Superior temporal gyrus (tissue), 1 donor: ENCODE measurements at regions not wholly inside any gene's neighbourhood (a gene's known extent, or its start where the extent isn't known, plus 50 kb on each side); places are given as distances from the start of the nearest gene placed in this dataset.
"Not testable (repeated sequence)": the region's sequence is repeated elsewhere in the genome, so short reads cannot be mapped to it uniquely, and the experiment has no call there.

Source experiments
- DNase-seq: peaks from one replicate; pipeline ENCODE4 v3.0.0-alpha.2; 2016; ENCODE audit errors: extremely low spot score

- no peak for DNase-seq
Measured at GRCh38 chr17:37829592-37830123, 84.8 kb upstream of the HNF1B start.

- DNase-seq = no peak
Measured at GRCh38 chr17:37828651-37829124, 83.8 kb upstream of the HNF1B start.

DNA sequence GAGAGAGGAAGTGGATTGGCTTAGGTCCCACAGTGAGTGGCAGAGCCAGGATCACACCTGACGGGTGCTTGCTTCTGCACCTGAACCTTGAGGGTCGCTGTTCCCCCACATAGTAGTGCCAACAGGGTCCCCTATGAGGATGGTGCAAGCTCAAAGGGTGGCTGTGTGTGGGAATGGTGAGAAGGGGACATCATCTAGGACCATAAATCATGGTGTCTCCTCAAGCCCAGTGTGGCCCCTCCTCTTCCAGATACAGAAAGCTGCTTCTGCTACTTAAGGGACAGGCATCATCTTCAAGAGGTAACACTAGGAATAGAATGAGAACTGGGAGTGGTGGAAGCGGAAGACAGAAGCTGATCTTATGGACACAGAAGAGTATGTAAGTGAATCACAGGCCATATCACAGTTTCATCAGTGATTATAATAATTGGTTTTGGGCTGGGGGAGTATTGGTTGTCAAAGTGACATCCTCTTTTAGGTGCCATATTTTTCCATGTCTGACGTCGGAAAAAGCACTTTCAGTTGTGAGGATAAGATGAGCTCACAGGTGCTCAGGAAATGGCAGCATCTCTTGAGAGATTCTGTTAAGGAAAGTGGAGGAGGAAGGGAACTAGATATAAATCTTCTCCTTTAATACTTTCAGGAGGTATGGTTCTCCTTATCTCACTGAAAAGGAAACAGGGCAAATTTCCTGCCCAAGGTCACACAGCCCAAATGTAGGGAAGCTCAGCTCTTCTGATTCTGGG is 83.2 kb upstream of the HNF1B start:
- no peak for DNase-seq

GRCh38 chr17:37826497-37827430 is 81.9 kb upstream of the HNF1B start:
- DNase-seq = no peak

- no peak for DNase-seq
Measured at GRCh38 chr17:37825851-37826250, 81.0 kb upstream of the HNF1B start.

- no peak for DNase-seq
Measured at GRCh38 chr17:37824534-37825485, 80.0 kb upstream of the HNF1B start.

- DNase-seq = no peak
Measured at GRCh38 chr17:37823996-37824395, 79.1 kb upstream of the HNF1B start.

DNA sequence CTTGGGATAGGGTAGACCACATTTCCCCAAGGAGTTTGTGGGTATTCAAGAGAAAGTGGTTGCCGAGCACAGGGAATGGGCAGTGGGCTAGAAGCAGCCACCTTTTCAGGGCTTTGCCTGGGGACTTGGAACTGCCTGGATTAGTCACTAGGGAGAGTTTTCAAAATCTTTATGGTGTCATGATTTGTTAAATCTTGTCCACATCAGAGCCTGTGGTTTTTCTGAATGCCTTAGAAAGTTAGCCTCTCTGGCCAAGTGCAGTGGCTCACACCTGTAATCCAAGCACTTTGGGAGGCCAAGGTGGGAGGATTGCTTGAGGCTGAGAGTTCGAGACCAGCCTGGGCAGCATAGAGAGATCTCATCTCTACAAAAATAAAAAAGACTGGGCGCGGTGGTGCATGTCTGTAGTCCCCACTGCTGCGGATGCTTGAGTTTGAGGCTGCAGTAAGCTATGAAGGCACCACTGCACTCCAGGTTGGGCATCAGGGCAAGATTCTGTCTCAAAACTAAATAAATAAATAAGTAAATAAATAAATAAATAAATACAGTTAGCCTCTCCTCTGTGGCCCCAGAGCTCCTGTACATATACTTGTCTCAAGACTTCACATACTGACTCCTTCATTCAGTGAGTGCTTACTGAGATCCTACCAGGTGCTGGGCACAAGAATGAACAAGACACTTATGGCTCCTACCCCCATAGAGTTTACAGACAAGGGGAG is 76.3 kb upstream of the HNF1B start:
- no peak for DNase-seq

- DNase-seq = no peak
Measured at GRCh38 chr17:37820313-37820994, 75.6 kb upstream of the HNF1B start.

- no peak for DNase-seq
Measured at GRCh38 chr17:37818689-37819088, 73.8 kb upstream of the HNF1B start.

GRCh38 chr17:37816950-37817349 is 72.1 kb upstream of the HNF1B start:
- DNase-seq = no peak

GRCh38 chr17:37815536-37815935 is 70.7 kb upstream of the HNF1B start:
- no peak for DNase-seq

DNA sequence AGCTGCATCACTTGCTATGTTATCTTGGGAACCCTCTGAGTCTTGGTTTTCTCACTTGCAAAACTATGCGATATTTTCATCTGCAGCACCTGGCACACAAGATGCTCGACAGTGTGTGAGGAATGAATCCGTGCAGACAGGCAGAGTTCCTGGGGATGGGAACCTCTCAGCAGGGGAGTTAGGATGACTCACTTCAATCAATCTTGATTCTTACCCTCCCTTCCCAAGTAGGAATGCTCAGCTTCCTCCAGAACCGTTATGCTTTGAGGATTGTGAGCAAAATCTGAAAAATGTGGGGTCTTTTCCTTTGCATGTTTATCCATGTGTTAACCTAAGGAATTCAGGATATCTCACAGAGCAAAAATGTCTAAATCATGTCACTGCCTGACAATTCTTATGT is 68.9 kb upstream of the HNF1B start:
- DNase-seq = peak; percentile 22

DNA sequence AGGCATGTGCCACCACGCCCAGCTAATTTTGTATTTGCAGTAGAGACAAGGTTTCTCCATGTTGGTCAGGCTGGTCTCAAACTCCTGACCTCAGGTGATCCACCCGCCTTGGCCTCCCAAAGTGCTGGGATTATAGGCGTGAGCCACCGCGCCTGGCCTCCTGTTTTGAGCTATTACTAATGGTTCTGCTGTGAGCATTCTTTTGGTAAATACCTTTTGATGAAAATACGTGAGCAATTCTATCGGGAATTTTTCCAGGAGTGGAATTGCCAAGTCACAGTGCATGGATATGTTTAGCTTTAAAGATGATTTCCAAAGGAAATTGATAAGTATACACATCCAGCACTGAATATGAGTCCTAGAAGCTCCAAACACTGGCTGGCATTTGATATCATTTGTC is 64.0 kb upstream of the HNF1B start:
- DNase-seq = not testable (repeated sequence)

GRCh38 chr17:37802712-37803416 is 58.0 kb upstream of the HNF1B start:
- no peak for DNase-seq

- no peak for DNase-seq
Measured at GRCh38 chr17:37802061-37802595, 57.3 kb upstream of the HNF1B start.

- no peak for DNase-seq
Measured at GRCh38 chr17:37801171-37801570, 56.3 kb upstream of the HNF1B start.

- no peak for DNase-seq
Measured at GRCh38 chr17:37797206-37797605, 52.3 kb upstream of the HNF1B start.

DNA sequence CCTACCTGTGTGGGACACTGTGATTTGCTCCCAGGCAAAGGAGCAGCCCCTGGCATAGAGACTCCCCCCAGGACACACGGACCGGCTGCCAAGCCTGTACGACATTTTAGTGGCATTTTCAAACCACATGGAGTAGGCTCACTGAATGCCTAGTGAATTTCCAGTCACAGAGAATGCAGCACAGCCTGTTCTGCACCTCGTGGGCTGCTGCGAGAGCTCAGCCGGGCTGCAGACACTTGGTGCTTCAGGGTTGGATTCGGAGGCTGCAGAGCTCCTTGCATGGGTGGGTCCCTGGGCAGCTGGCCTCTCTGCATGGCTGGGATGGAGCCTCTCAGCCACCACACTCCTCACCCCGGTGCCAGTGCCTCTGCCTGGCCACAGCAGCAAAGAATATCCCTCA is 51.2 kb upstream of the HNF1B start:
- DNase-seq = no peak
